ENCODE measurements at regions not wholly inside any gene's neighbourhood (a gene's known extent, or its start where the extent isn't known, plus 50 kb on each side); places are given as distances from the start of the nearest gene placed in this dataset.

- no peak overlapping the region for H3K27ac ChIP-seq
- no peaks in the 10 kb centered on the region for H3K9me3 ChIP-seq
- H3K4me3 ChIP-seq: no peak overlapping the region
- no peak for DNase-seq (ENCODE audit: extremely low spot score in 2 of 2)
- no peaks in the 10 kb centered on the region for H3K27me3 ChIP-seq
- intact Hi-C loops (cut with DNase I): no loop called here
- no peaks in the 10 kb centered on the region for H3K4me1 ChIP-seq
- TF ChIP-seq CTCF (IDR thresholded peaks at IDR 0.05) (no peak), POLR2AphosphoS5 (IDR thresholded peaks at IDR 0.05; ENCODE audit: insufficient read depth in 1 of 2, low read depth in 1 of 2) (no peak), POLR2A (IDR thresholded peaks at IDR 0.05) (no peak)
- H3K36me3 ChIP-seq: no peaks in the 10 kb centered on the region
These were observed 69.7 kb downstream of the SKA1 start for GRCh38 chr18:50444539-50444938.

GRCh38 chr18:50446629-50447028, 71.8 kb downstream of the SKA1 start:
- DNase-seq (ENCODE audit: extremely low spot score in 2 of 2): no peak
- no peak for TF ChIP-seq POLR2AphosphoS5 (IDR thresholded peaks at IDR 0.05; ENCODE audit: insufficient read depth in 1 of 2, low read depth in 1 of 2)
- TF ChIP-seq POLR2A (IDR thresholded peaks at IDR 0.05): no peak
- no peak for TF ChIP-seq CTCF (IDR thresholded peaks at IDR 0.05)
- Histone ChIP-seq H3K4me1 (no peaks in the 10 kb centered on the region), H3K9me3 (no peaks in the 10 kb centered on the region), H3K27ac (no peak overlapping the region), H3K36me3 (no peaks in the 10 kb centered on the region), H3K27me3 (no peaks in the 10 kb centered on the region), H3K4me3 (no peak overlapping the region)
- intact Hi-C loops (cut with DNase I): no loop called here

GRCh38 chr18:50447102-50447741, 72.4 kb downstream of the SKA1 start:
- Histone ChIP-seq H3K36me3 (no peaks in the 10 kb centered on the region), H3K27ac (no peak overlapping the region), H3K27me3 (no peaks in the 10 kb centered on the region), H3K9me3 (no peaks in the 10 kb centered on the region), H3K4me1 (no peaks in the 10 kb centered on the region), H3K4me3 (no peak overlapping the region)
- no peak for TF ChIP-seq POLR2AphosphoS5 (IDR thresholded peaks at IDR 0.05; ENCODE audit: insufficient read depth in 1 of 2, low read depth in 1 of 2)
- no peak for TF ChIP-seq CTCF (IDR thresholded peaks at IDR 0.05)
- TF ChIP-seq POLR2A (IDR thresholded peaks at IDR 0.05): no peak
- DNase-seq (ENCODE audit: extremely low spot score in 2 of 2): no peak
- intact Hi-C loops (cut with DNase I): no loop called here

GRCh38 chr18:50447952-50448351, 73.1 kb downstream of the SKA1 start:
- DNase-seq (ENCODE audit: extremely low spot score in 2 of 2): no peak
- intact Hi-C loops (cut with DNase I): no loop called here

More at GRCh38 chr18:50447952-50448351, 73.1 kb downstream of the SKA1 start:
- no peaks in the 10 kb centered on the region for H3K4me1 ChIP-seq
- H3K9me3 ChIP-seq: no peaks in the 10 kb centered on the region
- H3K27ac ChIP-seq: no peak overlapping the region
- H3K27me3 ChIP-seq: no peaks in the 10 kb centered on the region
- no peak overlapping the region for H3K4me3 ChIP-seq
- no peak for TF ChIP-seq POLR2AphosphoS5 (IDR thresholded peaks at IDR 0.05; ENCODE audit: insufficient read depth in 1 of 2, low read depth in 1 of 2)
- no peak for TF ChIP-seq POLR2A (IDR thresholded peaks at IDR 0.05)
- TF ChIP-seq CTCF (IDR thresholded peaks at IDR 0.05): no peak
- H3K36me3 ChIP-seq: no peaks in the 10 kb centered on the region

All from vagina (tissue), 2 donors.